RWPE2 (cell line): ENCODE measurements at regions not wholly inside any gene's neighbourhood (a gene's known extent, or its start where the extent isn't known, plus 50 kb on each side); places are given as distances from the start of the nearest gene placed in this dataset.
"Not testable (repeated sequence)": the region's sequence is repeated elsewhere in the genome, so short reads cannot be mapped to it uniquely, and the experiment has no call there.

ENCODE experiments used
- ATAC-seq: fragments of 200-7000 bp; cut with Tn5 transposase; 3 replicates; pipeline ENCODE4 v1.9.1; 2021; ENCODE audit warnings: low read depth
- DNase-seq: peaks from one replicate; pipeline ENCODE4 v3.0.0-alpha.2; 2020; ENCODE audit warnings: low spot score
- H3K27ac ChIP-seq: fragments of 450-650 bp; 2 replicates; pipeline ENCODE4 v1.5.1; 2017; ENCODE audit warnings: mild to moderate bottlenecking; ENCODE audit not compliant: poor library complexity, severe bottlenecking
- H3K27me3 ChIP-seq: fragments of 250-450 bp; sonication (Bioruptor Pico); 2 replicates; pipeline ENCODE4 v1.5.1; 2021; ENCODE audit warnings: mild to moderate bottlenecking, moderate library complexity; ENCODE audit not compliant: insufficient read depth, poor library complexity, severe bottlenecking
- H3K36me3 ChIP-seq: fragments of 250-450 bp; sonication (Bioruptor Pico); 2 replicates; pipeline ENCODE4 v1.5.1; 2020; ENCODE audit warnings: low read depth, mild to moderate bottlenecking, moderate library complexity
- H3K4me1 ChIP-seq: fragments of 250-450 bp; sonication (Bioruptor Pico); 2 replicates; pipeline ENCODE4 v1.5.1; 2021; ENCODE audit warnings: mild to moderate bottlenecking, moderate library complexity; ENCODE audit not compliant: insufficient read depth, poor library complexity, severe bottlenecking
- H3K4me3 ChIP-seq: fragments of 250-450 bp; sonication (Bioruptor Pico); 2 replicates; pipeline ENCODE4 v1.5.1; 2021; ENCODE audit warnings: mild to moderate bottlenecking, moderate library complexity; ENCODE audit not compliant: severe bottlenecking
- H3K9me3 ChIP-seq: fragments of 250-450 bp; sonication (Bioruptor Pico); 2 replicates; pipeline ENCODE4 v1.5.1; 2021; ENCODE audit warnings: mild to moderate bottlenecking, moderate library complexity; ENCODE audit not compliant: severe bottlenecking

DNA sequence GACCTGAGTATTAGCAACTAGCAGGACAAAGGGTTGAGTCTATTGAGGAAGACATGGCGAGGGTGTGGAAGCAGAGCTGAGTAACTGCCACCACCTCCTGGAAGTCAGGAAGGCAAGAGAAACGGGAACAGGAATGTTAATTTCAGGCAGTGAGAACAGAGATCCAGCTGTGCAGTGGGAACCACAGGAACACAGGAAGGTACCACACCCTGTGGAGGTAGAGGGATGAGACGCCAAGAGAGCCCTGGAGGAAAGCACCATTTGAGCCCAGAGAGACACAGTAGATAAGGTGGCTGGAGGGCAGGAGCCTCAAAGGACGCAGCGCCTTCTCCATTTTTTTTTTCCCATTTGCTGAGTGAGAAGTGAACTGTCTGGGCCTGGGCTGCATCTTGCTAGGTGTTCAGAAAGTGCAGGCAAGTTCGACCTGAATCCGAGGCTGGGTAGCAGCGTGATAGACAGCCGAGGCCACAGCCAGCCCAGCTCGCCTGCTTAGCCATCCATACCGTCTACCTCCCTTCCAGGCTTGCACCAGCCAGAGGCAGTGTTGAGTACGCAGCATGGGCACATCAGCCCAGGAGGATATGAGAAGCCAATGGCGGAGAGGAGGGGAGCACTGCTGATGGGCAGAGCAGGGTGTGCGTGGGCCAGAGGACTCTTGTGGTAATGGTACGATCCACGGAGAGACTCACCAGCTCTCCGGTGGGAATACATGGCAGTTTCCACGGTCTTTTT is 306.7 kb downstream of the ANAPC1 start:
- H3K4me1 ChIP-seq, ATAC-seq, H3K4me3 ChIP-seq, H3K27ac ChIP-seq, H3K36me3 ChIP-seq, H3K27me3 ChIP-seq, H3K9me3 ChIP-seq, DNase-seq: not testable (repeated sequence)

DNA sequence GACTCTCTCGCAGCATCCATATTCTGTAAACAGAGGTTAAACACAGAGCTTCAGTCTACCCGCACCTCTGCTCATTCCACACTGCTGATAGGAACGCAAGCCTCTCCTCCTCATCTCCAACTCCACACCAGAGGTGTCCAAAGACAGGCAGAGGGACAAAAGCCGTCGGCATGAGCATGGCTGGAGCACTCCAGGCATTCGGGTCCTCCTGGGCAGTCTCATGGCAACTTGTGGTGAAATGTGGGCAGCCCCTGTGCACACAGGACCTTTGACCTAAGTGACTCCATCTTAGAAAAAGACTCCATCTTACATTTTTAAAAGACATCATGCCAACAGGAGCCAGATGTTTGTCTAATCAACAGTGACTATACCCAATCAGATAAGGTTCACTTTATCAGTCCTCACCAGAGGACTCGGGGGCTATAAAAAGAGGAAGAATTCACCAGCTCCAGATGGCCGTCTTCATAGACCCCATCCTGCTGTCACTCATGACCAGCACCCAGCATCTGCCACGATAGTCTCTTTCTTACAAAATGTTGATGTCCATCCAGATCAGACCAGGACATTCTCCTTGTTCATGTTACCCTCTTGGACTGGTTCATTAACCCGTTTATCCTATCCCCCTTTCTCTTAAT is 304.4 kb downstream of the ANAPC1 start:
- H3K4me1 ChIP-seq, H3K27me3 ChIP-seq, ATAC-seq, H3K27ac ChIP-seq, H3K36me3 ChIP-seq, H3K4me3 ChIP-seq, DNase-seq, H3K9me3 ChIP-seq: not testable (repeated sequence)

DNA sequence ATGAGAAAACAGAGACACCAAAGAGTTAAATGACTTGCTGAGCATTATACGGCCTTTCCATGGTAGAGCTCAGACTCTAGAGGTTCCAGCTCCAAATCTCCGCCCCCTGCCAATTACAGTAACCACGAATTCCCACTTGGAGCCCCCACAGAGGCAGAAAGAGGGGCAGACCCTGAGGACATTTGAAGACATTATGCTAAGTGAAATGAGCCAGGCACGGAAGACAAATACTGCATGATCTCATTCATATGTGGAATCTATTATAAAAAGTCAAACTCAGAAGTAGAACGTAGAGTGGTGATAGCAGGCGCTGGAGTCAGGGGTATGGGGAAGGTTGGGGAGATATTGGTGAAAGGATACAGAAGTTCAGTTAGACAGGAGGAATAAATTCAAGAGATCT is 303.4 kb downstream of the ANAPC1 start:
- not testable (repeated sequence) for H3K36me3 ChIP-seq, H3K9me3 ChIP-seq, H3K4me3 ChIP-seq, H3K27ac ChIP-seq, H3K4me1 ChIP-seq, DNase-seq, ATAC-seq, H3K27me3 ChIP-seq

DNA sequence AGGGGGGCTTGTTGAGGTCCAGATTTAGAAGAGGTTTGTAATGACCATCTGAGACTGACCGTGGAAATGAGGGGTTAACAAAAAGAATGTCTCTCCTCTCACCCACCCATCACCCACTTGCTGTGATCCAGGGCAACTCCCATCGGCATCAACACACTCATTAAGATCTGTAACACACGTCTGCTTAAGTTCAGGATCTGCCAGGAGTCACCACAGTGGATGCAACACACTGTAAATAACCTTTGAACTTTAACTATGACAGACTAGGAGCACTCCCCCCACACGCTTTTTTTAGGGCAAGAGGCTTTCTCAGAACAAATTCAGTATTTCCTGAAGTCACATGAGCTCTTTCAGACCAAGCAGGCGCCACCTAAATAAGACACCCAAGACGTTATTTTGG is 301.9 kb downstream of the ANAPC1 start:
- H3K4me3 ChIP-seq, DNase-seq, ATAC-seq, H3K9me3 ChIP-seq, H3K36me3 ChIP-seq, H3K4me1 ChIP-seq, H3K27ac ChIP-seq, H3K27me3 ChIP-seq: not testable (repeated sequence)

DNA sequence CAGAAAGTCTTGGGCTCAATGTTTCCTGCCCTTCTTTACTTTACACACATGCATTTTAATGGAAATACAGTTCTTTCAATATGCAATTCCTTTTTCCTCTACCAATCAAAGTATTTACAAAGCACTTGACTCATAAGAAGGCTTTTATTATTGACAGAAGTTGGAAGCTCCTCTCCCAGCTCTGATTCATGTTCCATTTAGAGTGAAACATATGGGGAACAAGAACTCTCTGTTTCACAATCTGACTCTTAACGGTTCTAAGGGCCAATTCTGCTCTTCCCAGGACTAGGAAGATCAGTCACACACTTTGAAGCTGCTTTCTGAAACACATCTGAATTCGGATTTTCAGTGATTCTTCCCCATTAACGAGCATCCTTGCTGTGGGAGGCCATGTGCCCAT is 300.5 kb downstream of the ANAPC1 start:
- not testable (repeated sequence) for H3K4me3 ChIP-seq, H3K9me3 ChIP-seq, H3K36me3 ChIP-seq, H3K27me3 ChIP-seq, DNase-seq, H3K4me1 ChIP-seq, H3K27ac ChIP-seq
- ATAC-seq = peak; percentile 71

DNA sequence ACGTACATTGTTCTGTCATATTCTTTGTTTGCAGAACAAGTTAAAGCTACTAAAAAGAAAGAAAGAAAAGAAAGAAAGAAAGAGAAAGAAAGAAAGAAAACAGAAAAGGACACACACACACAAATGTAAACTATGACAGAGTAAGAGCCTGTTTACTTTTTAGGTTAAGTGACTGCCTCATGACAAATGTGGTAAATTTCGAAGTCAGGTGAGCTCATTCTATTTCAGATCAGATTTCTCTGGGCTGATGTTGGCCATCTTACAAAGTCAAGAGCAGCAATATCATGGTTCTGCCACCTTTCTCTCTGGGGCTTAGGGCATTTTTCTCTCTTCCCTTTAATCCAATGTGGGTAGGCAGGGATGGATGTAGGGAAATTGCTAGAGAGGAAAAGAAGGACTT is 299.5 kb downstream of the ANAPC1 start:
- ATAC-seq, H3K9me3 ChIP-seq, H3K36me3 ChIP-seq, H3K4me1 ChIP-seq, DNase-seq, H3K27me3 ChIP-seq, H3K4me3 ChIP-seq, H3K27ac ChIP-seq: not testable (repeated sequence)

DNA sequence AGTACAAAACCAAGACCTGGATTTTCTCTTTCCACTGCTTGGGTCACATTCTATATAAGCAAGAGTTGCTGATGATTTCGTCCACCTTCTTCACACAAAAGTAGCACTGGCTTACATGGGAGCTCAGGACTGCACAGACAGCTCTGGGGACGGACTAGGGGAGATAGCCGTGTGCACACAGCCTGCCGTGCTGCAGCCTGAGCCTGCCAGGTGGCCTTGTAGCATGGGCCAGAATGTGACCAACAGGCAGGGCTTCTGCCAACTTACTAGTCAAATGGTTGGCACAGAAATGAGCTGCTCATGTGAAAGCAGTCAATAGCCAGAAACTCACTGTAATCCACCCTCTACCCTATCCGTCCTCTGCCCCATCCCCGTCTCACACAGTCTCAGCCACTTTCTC is 299.0 kb downstream of the ANAPC1 start:
- H3K4me1 ChIP-seq, H3K27me3 ChIP-seq, ATAC-seq, H3K36me3 ChIP-seq, H3K27ac ChIP-seq, H3K9me3 ChIP-seq, DNase-seq, H3K4me3 ChIP-seq: not testable (repeated sequence)

DNA sequence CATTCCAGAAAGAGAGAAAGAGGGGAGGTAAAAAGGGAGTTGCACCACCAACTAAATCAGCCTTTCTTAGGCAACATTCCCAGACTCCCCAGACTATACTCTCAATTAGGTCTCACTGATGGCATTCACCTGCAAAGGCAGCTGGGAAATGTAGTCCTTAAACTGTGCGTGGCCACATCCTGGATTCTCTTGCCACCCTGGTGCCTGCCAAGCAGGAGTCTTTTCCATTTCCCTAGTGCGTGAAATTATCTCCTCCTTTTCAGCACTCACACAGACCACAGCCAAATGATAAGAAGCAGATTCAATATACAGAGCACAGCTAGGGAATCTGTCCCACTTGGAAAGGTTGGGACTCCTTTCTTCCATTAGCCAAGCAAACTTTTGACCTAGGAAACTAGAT is 298.0 kb downstream of the ANAPC1 start:
- H3K9me3 ChIP-seq, H3K4me1 ChIP-seq, H3K27me3 ChIP-seq, ATAC-seq, DNase-seq, H3K4me3 ChIP-seq, H3K36me3 ChIP-seq, H3K27ac ChIP-seq: not testable (repeated sequence)

DNA sequence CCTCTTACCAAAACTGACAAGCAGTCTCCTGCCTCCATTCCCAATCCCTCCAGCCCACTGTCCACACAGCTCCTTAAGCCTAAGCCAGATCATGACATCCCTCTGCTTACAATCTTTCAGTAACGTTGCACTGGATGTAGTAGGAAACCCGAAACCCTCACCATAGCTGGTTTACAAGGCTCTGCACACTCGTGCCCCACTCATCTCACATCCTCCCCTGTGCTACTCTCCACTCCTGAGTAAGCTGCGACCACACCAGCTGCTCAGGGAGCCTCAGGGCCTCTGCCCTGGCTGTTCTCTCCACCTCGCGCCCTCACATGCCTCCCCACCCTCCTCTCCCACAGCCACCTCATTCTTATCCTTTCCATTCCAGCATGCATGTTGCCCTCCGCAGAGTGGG is 288.9 kb downstream of the ANAPC1 start:
- H3K27ac ChIP-seq, H3K36me3 ChIP-seq, ATAC-seq, H3K4me1 ChIP-seq, H3K4me3 ChIP-seq, DNase-seq, H3K9me3 ChIP-seq, H3K27me3 ChIP-seq: not testable (repeated sequence)

DNA sequence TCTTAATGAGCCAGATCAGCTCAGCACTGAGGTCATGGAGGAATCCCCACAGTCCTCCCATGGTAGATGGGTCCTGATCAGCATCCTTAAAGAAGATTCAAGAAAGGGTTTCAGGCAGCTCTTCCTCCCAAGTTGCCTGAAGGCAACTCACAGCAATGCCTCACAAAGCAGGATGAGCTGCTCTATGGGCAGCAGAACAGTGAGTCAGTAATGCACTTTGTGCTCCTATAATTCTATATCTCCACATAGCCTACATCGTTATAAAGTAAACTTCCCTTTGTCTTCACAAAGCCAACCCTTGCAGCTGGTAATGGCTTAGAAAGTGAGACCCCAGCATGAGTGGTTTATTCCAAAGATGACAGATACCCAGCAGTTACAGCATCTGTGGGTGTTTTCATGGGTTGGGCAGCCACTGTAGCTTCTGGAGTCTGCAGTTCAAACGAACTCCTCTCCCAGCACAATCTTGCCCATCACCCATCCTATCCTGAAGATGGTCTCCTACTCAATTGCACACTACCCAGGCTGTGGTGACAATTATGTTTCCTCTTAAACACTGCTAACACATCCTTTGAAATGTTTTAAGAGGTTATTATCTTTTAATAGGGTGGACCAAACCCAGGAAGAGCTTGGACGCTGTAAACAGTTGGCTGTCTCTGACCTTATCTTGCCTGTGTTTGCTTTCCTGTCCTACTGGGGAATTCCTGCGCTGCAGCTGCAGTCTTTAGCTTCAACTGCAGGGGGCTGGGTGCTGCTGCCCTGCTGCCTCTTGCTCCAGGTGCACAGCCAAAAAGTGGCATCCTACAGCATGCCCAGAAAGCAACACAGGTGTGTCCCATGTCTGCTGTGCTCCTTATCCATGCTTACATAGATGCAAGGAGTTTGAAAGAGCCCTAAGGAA is 286.9 kb downstream of the ANAPC1 start:
- H3K27ac ChIP-seq, H3K4me3 ChIP-seq, H3K9me3 ChIP-seq, H3K27me3 ChIP-seq, DNase-seq, ATAC-seq, H3K36me3 ChIP-seq, H3K4me1 ChIP-seq: not testable (repeated sequence)

DNA sequence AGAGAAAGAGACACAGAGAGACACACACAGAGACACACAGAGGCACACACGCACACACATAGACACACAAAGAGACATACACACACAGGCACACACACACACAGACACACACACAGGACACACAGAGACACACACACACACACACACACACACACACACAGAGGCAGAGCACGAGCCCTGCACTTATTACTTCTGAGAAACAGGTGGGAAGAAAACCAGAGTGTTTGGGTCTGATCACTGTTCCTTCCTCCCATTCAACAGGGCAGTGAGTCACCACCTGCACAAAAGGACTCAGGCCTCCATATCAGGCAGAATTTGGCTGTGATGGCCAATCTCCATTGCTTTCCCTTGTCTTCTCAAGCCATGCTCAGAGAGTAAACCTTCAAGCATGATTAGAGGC is 285.0 kb downstream of the ANAPC1 start:
- not testable (repeated sequence) for H3K27me3 ChIP-seq, H3K9me3 ChIP-seq, H3K4me3 ChIP-seq, H3K36me3 ChIP-seq, DNase-seq, H3K27ac ChIP-seq, H3K4me1 ChIP-seq
- ATAC-seq = peak; percentile 33; the same call in 1 of the 3 replicates
